ENCODE measurements at regions not wholly inside any gene's neighbourhood (a gene's known extent, or its start where the extent isn't known, plus 50 kb on each side); places are given as distances from the start of the nearest gene placed in this dataset.

GRCh38 chr11:25317216-25317615 is 820.4 kb downstream of the LUZP2 start:
- H3K4me2 ChIP-seq = no peak overlapping the region
- no peaks in the 10 kb centered on the region for H3K4me1 ChIP-seq (ENCODE audit: insufficient read depth)
- no peaks in the 10 kb centered on the region for H3K9me2 ChIP-seq (ENCODE audit: insufficient read depth)
- H3K36me3 ChIP-seq (ENCODE audit: insufficient read depth) = no peaks in the 10 kb centered on the region
- H2AFZ ChIP-seq = no peak overlapping the region
- ATAC-seq (no peak), DNase-seq (ENCODE audit: low spot score) (no peak)
- no peaks in the 10 kb centered on the region for H3K79me2 ChIP-seq (replicated peaks; ENCODE audit: insufficient read depth)
- H4K20me1 ChIP-seq (replicated peaks; ENCODE audit: insufficient read depth) = no peaks in the 10 kb centered on the region
- H3F3A ChIP-seq (replicated peaks; ENCODE audit: low read depth) = no peaks in the 10 kb centered on the region
- Mint-ChIP-seq H3K4me1 (no peaks in the 10 kb centered on the region), H3K36me3 (ENCODE audit: low read depth) (no peaks in the 10 kb centered on the region), H3K4me3 (no peak overlapping the region), H3K27ac (no peak overlapping the region), H3K9me3 (no peaks in the 10 kb centered on the region), H3K27me3 (ENCODE audit: insufficient read depth, low read depth, poor library complexity) (peaks cover 2% of the 10 kb centered on the region)
- H3K27me3 ChIP-seq (ENCODE audit: insufficient read depth) = no peaks in the 10 kb centered on the region
- no peak overlapping the region for H3K4me3 ChIP-seq
- TF ChIP-seq, protein P1, sequence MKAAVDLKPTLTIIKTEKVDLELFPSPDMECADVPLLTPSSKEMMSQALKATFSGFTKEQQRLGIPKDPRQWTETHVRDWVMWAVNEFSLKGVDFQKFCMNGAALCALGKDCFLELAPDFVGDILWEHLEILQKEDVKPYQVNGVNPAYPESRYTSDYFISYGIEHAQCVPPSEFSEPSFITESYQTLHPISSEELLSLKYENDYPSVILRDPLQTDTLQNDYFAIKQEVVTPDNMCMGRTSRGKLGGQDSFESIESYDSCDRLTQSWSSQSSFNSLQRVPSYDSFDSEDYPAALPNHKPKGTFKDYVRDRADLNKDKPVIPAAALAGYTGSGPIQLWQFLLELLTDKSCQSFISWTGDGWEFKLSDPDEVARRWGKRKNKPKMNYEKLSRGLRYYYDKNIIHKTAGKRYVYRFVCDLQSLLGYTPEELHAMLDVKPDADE (IDR thresholded peaks at IDR 0.05) = no peak
- TF ChIP-seq POLR2AphosphoS5 (IDR thresholded peaks at IDR 0.05; ENCODE audit: low read depth) (no peak), CTCF (conservative IDR thresholded peaks at IDR 0.05; ENCODE audit: low read depth in 2 of 2) (no peak), JUNB (IDR thresholded peaks at IDR 0.05; ENCODE audit: unreplicated experiment) (no peak), ZNF462 (CRISPR knock-in tag; IDR thresholded peaks at IDR 0.05) (no peak), STAT1 (IDR thresholded peaks at IDR 0.05; ENCODE audit: unreplicated experiment) (no peak), EZH2 (IDR thresholded peaks at IDR 0.05; ENCODE audit: low read depth, unreplicated experiment) (no peak), ZNF331 (CRISPR knock-in tag; IDR thresholded peaks at IDR 0.05; ENCODE audit: low read depth) (no peak), ZNF114 (CRISPR knock-in tag; IDR thresholded peaks at IDR 0.05) (no peak), NANOG (IDR thresholded peaks at IDR 0.05; ENCODE audit: borderline replicate concordance) (no peak), EZH2phosphoT487 (IDR thresholded peaks at IDR 0.05; ENCODE audit: unreplicated experiment) (no peak), CREB1 (CRISPR knock-in tag; IDR thresholded peaks at IDR 0.05; ENCODE audit: low read depth) (no peak)
- H3K27ac ChIP-seq (ENCODE audit: low read depth) = no peak overlapping the region

Data from GM23338 (cell line).